GM12878 (cell line): ENCODE measurements at regions not wholly inside any gene's neighbourhood (a gene's known extent, or its start where the extent isn't known, plus 50 kb on each side); places are given as distances from the start of the nearest gene placed in this dataset.

Experiments used
- PML ChIP-seq: IDR thresholded peaks from 2 replicates; pipeline ENCODE4 v1.6.1; 2012; ENCODE audit warnings: low read length, inconsistent platforms
- RFX5 ChIP-seq: IDR thresholded peaks from 2 replicates; pipeline ENCODE4 v1.6.1; 2011; ENCODE audit warnings: low read depth, low read length, improper control_type of control experiment
- SUZ12 ChIP-seq: fragments of 200-600 bp; sonication (generic); IDR thresholded peaks from one replicate; pipeline ENCODE4 v1.6.1; 2018; ENCODE audit warnings: antibody characterized with exemption, mild to moderate bottlenecking; ENCODE audit not compliant: unreplicated experiment
- YY1 ChIP-seq: IDR thresholded peaks from 2 replicates; pipeline ENCODE4 v1.6.1; 2011; ENCODE audit warnings: low read depth, mild to moderate bottlenecking, low read length
- TF ChIP-seq, protein P1 (sequence below), 3 experiments: IDR thresholded peaks in 2 of 3; conservative IDR thresholded peaks in 1 of 3; 2 replicates each; pipeline ENCODE4 v1.5.1; 2011; ENCODE audit warnings: low read depth in 3 of 3, low read length in 3 of 3, mild to moderate bottlenecking in 3 of 3, control low read depth in 2 of 3, moderate library complexity in 2 of 3, inconsistent platforms in 1 of 3, mixed read lengths in 1 of 3; ENCODE audit not compliant: control insufficient read depth in 2 of 3, insufficient read depth in 1 of 3; ENCODE audit errors: extremely low read depth in 1 of 3
- TF ChIP-seq, protein P2 (sequence below): IDR thresholded peaks from 2 replicates; pipeline ENCODE4 v1.6.1; 2012; ENCODE audit warnings: low read depth, low read length, improper control_type of control experiment
- TF ChIP-seq, protein P3 (sequence below): fragments of 450-650 bp; formaldehyde crosslinking; IDR thresholded peaks from 2 replicates; pipeline ENCODE4 v1.4.0; 2022; ENCODE audit warnings: mild to moderate bottlenecking, moderate library complexity

DNA sequence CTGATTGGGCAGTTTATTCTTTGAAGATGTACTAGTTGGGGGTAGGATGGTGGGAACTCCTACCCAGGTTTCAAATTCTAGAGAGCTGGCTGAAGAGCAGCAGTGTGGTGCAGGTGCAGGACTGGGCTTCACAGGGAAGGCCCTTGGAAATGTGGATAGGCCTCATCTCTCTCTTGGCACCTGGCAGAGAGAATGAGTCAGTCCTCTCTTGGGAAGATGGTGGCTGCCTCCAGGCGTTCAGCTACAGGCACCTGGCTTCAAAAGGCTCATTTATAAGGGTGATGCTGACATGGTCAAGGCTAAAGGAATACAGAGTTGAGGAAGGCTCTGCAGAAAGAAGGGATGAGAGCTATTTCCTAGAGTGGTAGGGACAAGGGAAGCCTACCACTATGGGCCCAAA is 179.7 kb upstream of the VASH1 start:
- TF ChIP-seq, protein P1, sequence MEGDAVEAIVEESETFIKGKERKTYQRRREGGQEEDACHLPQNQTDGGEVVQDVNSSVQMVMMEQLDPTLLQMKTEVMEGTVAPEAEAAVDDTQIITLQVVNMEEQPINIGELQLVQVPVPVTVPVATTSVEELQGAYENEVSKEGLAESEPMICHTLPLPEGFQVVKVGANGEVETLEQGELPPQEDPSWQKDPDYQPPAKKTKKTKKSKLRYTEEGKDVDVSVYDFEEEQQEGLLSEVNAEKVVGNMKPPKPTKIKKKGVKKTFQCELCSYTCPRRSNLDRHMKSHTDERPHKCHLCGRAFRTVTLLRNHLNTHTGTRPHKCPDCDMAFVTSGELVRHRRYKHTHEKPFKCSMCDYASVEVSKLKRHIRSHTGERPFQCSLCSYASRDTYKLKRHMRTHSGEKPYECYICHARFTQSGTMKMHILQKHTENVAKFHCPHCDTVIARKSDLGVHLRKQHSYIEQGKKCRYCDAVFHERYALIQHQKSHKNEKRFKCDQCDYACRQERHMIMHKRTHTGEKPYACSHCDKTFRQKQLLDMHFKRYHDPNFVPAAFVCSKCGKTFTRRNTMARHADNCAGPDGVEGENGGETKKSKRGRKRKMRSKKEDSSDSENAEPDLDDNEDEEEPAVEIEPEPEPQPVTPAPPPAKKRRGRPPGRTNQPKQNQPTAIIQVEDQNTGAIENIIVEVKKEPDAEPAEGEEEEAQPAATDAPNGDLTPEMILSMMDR (IDR thresholded peaks at IDR 0.05 in 2 of 3, conservative IDR thresholded peaks at IDR 0.05 in 1 of 3; ENCODE audit: control insufficient read depth in 2 of 3, extremely low read depth in 1 of 3, insufficient read depth in 1 of 3, low read depth in 3 of 3, low read length in 3 of 3) = no peak
- TF ChIP-seq PML = no peak
- TF ChIP-seq, protein P2, sequence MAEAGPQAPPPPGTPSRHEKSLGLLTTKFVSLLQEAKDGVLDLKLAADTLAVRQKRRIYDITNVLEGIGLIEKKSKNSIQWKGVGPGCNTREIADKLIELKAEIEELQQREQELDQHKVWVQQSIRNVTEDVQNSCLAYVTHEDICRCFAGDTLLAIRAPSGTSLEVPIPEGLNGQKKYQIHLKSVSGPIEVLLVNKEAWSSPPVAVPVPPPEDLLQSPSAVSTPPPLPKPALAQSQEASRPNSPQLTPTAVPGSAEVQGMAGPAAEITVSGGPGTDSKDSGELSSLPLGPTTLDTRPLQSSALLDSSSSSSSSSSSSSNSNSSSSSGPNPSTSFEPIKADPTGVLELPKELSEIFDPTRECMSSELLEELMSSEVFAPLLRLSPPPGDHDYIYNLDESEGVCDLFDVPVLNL = no peak
- TF ChIP-seq, protein P3, sequence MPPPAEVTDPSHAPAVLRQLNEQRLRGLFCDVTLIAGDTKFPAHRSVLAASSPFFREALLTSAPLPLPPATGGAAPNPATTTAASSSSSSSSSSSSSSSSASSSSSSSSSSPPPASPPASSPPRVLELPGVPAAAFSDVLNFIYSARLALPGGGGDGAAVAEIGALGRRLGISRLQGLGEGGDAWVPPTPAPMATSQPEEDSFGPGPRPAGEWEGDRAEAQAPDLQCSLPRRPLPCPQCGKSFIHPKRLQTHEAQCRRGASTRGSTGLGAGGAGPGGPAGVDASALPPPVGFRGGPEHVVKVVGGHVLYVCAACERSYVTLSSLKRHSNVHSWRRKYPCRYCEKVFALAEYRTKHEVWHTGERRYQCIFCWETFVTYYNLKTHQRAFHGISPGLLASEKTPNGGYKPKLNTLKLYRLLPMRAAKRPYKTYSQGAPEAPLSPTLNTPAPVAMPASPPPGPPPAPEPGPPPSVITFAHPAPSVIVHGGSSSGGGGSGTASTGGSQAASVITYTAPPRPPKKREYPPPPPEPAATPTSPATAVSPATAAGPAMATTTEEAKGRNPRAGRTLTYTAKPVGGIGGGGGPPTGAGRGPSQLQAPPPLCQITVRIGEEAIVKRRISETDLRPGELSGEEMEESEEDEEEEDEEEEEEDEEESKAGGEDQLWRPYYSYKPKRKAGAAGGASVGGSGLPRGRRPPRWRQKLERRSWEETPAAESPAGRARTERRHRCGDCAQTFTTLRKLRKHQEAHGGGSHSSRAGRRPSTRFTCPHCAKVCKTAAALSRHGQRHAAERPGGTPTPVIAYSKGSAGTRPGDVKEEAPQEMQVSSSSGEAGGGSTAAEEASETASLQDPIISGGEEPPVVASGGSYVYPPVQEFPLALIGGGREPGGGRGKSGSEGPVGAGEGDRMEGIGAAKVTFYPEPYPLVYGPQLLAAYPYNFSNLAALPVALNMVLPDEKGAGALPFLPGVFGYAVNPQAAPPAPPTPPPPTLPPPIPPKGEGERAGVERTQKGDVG (CRISPR knock-in tag) = no peak
- no peak for TF ChIP-seq YY1
- TF ChIP-seq RFX5 = no peak
- TF ChIP-seq SUZ12 = no peak
